ENCODE measurements at regions not wholly inside any gene's neighbourhood (a gene's known extent, or its start where the extent isn't known, plus 50 kb on each side); places are given as distances from the start of the nearest gene placed in this dataset.

DNA sequence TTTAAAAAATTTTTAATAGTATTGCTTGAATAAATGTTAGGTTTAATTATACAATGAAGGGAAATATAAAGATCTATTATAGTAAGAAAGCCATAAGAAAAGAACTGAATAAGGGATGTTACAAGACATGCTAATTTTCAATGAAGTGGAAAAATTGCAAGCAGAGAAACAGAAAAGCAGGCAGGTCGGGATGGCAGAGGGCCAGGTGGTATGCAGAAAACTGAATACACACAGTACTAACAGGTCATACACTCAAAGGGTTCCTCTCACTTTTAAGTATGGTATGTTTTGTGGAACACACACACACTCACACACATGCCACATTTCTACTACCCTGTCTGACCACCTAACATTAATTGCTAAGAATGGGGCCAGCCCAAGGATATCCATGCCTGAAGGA, 76.7 kb upstream of the DTNA start:
- Histone ChIP-seq H3K79me2 (ENCODE audit: control insufficient read depth, insufficient read depth, low read length, unreplicated experiment) (no peaks in the 10 kb centered on the region), H3K36me3 (ENCODE audit: insufficient read depth, low read length) (no peaks in the 10 kb centered on the region), H3K4me1 (ENCODE audit: control insufficient read depth, insufficient read depth, low read length, unreplicated experiment) (no peaks in the 10 kb centered on the region)

DNA sequence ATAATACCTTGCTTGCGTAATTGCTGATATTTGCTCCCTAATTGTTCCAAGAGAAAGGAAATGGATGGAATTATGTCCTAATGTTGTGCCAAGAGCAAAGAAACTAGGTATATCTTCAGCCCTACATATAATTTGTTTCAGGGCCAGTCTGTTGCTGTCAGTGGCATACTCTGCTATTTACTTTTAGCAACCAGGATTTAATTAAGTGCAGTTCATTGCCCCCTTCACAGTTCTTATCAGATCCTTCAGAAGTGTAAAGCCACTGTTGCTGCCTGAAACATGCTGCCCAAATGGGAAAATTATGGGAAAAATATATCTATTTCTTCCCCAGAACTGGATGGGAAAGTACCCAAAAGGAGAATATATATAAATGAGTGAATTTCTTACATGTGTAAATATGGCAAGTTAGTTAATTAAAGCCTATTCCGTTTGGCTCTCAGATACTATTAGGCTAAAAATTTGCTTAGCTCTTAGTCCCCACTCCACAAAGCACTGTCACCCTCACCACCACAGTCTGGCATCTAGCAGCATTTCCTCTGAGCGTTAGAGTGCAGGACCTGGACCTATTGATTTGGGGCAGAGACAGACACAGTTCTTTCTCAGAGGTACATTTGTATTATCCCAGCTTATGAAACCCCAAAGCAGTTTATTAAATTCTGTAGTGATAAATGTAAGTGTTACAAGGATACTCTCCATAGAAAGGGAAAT, 72.8 kb upstream of the DTNA start:
- Histone ChIP-seq H3K36me3 (ENCODE audit: insufficient read depth, low read length) (no peaks in the 10 kb centered on the region), H3K27ac (ENCODE audit: low read depth, low read length) (no peak overlapping the region), H3K27me3 (ENCODE audit: insufficient read depth, low read length) (no peaks in the 10 kb centered on the region), H3K4me1 (ENCODE audit: control insufficient read depth, insufficient read depth, low read length, unreplicated experiment) (no peaks in the 10 kb centered on the region), H2AFZ (ENCODE audit: low read length, unreplicated experiment) (no peak overlapping the region), H3K4me3 (ENCODE audit: low read depth, low read length) (no peak overlapping the region), H3K79me2 (ENCODE audit: control insufficient read depth, insufficient read depth, low read length, unreplicated experiment) (no peaks in the 10 kb centered on the region)

More for the DNA sequence above, 76.7 kb upstream of the DTNA start:
- H3K4me3 ChIP-seq (ENCODE audit: low read depth, low read length), result no peak overlapping the region
- H2AFZ ChIP-seq (ENCODE audit: low read length, unreplicated experiment), result no peak overlapping the region
- H3K27ac ChIP-seq (ENCODE audit: low read depth, low read length), result no peak overlapping the region
- H3K27me3 ChIP-seq (ENCODE audit: insufficient read depth, low read length), result no peaks in the 10 kb centered on the region

DNA sequence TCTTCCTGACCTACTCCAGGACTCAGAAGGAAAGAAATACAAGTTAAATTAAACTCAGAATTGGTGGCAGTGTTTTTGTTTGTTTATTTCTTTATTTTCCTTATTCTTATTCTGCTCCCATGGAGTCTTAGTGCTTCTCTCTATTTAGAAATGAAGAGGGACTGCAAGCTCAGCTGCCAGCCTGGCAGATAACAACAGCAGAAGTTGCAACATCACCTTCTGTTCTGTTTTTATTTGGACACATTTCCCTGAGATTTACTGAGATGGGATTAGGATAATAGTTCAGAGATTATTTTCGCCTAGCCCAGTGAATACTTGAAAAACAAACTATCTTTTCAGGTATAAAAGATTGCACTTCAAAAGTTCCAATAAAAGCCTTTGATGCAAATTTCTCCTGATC, 70.4 kb upstream of the DTNA start:
- Histone ChIP-seq H2AFZ (ENCODE audit: low read length, unreplicated experiment) (no peak overlapping the region), H3K27ac (ENCODE audit: low read depth, low read length) (no peak overlapping the region), H3K36me3 (ENCODE audit: insufficient read depth, low read length) (no peaks in the 10 kb centered on the region), H3K27me3 (ENCODE audit: insufficient read depth, low read length) (no peaks in the 10 kb centered on the region), H3K4me1 (ENCODE audit: control insufficient read depth, insufficient read depth, low read length, unreplicated experiment) (peaks cover 4% of the 10 kb centered on the region), H3K4me3 (ENCODE audit: low read depth, low read length) (no peak overlapping the region), H3K79me2 (ENCODE audit: control insufficient read depth, insufficient read depth, low read length, unreplicated experiment) (no peaks in the 10 kb centered on the region)

DNA sequence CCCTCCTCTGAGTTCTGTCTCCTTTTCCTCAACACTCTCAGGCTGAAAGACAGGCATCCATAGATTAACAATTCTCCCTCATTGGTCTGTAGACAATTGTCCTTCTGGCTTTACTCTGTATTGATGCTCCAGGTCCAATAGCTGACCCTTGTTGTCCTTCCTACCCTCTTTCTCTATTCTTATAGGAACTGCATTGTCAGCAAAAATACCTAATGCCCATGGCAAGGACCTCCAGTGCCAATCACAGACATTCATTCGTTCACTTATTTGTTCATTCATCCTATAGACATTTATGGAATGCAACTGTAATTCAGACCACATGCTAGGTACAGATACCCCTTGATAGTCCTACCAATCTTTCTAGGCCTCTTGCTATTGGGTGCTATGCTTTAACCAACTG, 69.8 kb upstream of the DTNA start:
- Histone ChIP-seq H3K79me2 (ENCODE audit: control insufficient read depth, insufficient read depth, low read length, unreplicated experiment) (no peaks in the 10 kb centered on the region), H3K27me3 (ENCODE audit: insufficient read depth, low read length) (no peaks in the 10 kb centered on the region), H3K4me1 (ENCODE audit: control insufficient read depth, insufficient read depth, low read length, unreplicated experiment) (peaks cover 4% of the 10 kb centered on the region), H3K36me3 (ENCODE audit: insufficient read depth, low read length) (no peaks in the 10 kb centered on the region), H3K4me3 (ENCODE audit: low read depth, low read length) (no peak overlapping the region), H2AFZ (ENCODE audit: low read length, unreplicated experiment) (no peak overlapping the region), H3K27ac (ENCODE audit: low read depth, low read length) (no peak overlapping the region)

DNA sequence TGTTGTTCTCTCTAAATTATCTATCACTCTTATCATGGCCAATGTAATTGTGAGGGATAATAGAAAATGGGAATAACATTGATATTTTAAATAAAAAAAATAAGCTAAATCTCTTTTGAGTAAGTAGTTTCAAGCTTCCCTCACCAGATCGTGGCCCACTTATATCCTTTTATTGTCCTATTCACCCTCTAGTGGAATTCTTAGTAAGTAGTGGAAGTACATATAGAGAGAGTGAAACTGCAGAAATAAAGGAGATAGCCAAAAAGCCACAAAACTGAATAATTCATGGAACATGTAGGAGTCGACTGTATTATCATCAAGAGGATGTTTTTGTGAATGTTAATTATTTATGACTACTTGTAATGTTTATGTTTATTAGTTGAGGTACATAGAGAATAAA, 66.1 kb upstream of the DTNA start:
- Histone ChIP-seq H3K4me3 (ENCODE audit: low read depth, low read length) (no peak overlapping the region), H3K27ac (ENCODE audit: low read depth, low read length) (no peak overlapping the region), H3K79me2 (ENCODE audit: control insufficient read depth, insufficient read depth, low read length, unreplicated experiment) (no peaks in the 10 kb centered on the region), H3K36me3 (ENCODE audit: insufficient read depth, low read length) (no peaks in the 10 kb centered on the region), H2AFZ (ENCODE audit: low read length, unreplicated experiment) (peak overlapping the region; percentile 12), H3K4me1 (ENCODE audit: control insufficient read depth, insufficient read depth, low read length, unreplicated experiment) (peaks cover 18% of the 10 kb centered on the region), H3K27me3 (ENCODE audit: insufficient read depth, low read length) (no peaks in the 10 kb centered on the region)

DNA sequence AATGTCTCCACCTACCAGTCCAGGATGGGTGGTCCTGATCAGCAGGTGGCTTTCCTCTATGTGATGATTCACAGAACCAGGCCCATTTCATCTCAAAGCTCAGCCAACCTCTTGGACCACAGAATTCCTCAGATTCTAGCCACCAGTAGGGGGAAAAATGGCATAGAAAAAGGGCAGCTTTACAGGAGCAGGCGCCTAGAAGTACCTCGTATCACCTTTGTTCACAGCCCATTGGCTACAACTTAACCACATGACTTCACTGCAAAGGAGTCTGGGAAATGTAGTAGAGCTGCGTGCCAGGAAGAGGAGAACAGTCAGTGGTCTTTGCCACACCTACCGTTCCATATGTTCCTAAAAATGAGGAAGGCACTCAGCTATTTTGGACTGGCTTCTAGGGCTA, 62.8 kb upstream of the DTNA start:
- no peaks in the 10 kb centered on the region for H3K36me3 ChIP-seq (ENCODE audit: insufficient read depth, low read length)
- H3K4me1 ChIP-seq (ENCODE audit: control insufficient read depth, insufficient read depth, low read length, unreplicated experiment), result peaks cover 46% of the 10 kb centered on the region
- no peaks in the 10 kb centered on the region for H3K27me3 ChIP-seq (ENCODE audit: insufficient read depth, low read length)
- no peaks in the 10 kb centered on the region for H3K79me2 ChIP-seq (ENCODE audit: control insufficient read depth, insufficient read depth, low read length, unreplicated experiment)
- no peak overlapping the region for H3K27ac ChIP-seq (ENCODE audit: low read depth, low read length)
- H3K4me3 ChIP-seq (ENCODE audit: low read depth, low read length), result no peak overlapping the region
- H2AFZ ChIP-seq (ENCODE audit: low read length, unreplicated experiment), result no peak overlapping the region

DNA sequence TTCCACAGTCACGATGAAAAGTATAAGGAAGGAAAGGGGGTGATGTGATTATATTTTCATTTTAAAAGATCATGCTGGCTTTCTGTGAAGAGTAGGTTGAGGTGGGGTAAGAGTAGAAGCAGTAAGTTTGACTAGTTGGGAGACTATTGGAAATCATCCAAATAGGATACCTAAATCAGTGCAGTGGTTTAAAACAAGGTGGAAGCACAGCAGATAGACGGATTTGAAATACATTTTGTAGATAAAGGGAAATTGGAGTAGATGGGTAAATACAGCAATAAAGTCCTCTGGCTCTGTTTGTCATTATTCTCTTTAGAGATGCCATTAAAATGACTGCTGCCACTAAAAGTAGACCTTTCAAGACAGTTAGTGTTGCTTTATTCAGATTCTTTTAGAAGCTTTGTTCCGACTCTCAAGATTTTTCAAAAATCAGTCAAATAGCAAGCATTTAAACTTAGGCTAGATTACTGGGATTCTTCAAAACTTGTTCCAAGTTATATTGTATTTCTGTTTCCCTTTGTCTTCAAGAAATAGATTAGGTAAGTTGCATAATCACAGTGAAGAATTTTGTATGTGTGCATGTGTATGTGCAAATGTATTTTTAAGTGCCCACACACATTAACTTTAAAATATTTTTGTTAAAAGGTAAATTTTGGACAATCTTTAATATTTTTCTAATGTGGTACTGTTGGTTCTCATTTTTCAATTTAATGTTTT, 61.7 kb upstream of the DTNA start:
- peaks cover 46% of the 10 kb centered on the region for H3K4me1 ChIP-seq (ENCODE audit: control insufficient read depth, insufficient read depth, low read length, unreplicated experiment)

DNA sequence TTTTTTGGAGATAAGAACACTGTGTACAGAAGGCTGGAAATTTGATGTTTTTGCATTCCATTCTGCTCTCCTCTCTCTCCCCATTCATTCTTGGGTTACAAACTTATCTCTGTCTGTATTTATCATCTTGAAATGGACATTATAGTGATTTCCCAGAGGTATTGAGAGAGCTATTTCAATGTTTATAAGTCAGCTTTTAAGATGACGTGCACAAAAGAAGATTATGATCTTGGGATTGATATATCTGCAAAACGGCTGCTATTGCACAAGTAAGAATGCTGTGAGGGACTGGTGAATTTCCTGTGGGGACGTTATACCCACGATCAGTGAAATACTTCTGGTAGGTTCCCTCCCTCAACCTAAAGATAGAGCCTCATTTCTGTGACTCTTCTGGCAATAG, 61.0 kb upstream of the DTNA start:
- H3K4me3 ChIP-seq (ENCODE audit: low read depth, low read length), result peak overlapping the region; percentile 40

More for the DNA sequence above, 61.7 kb upstream of the DTNA start:
- H3K4me3 ChIP-seq (ENCODE audit: low read depth, low read length), result peak overlapping the region; percentile 40
- no peak overlapping the region for H2AFZ ChIP-seq (ENCODE audit: low read length, unreplicated experiment)
- no peaks in the 10 kb centered on the region for H3K36me3 ChIP-seq (ENCODE audit: insufficient read depth, low read length)
- peak overlapping the region; percentile 61 for H3K27ac ChIP-seq (ENCODE audit: low read depth, low read length)
- no peaks in the 10 kb centered on the region for H3K79me2 ChIP-seq (ENCODE audit: control insufficient read depth, insufficient read depth, low read length, unreplicated experiment)
- H3K27me3 ChIP-seq (ENCODE audit: insufficient read depth, low read length), result no peaks in the 10 kb centered on the region

DNA sequence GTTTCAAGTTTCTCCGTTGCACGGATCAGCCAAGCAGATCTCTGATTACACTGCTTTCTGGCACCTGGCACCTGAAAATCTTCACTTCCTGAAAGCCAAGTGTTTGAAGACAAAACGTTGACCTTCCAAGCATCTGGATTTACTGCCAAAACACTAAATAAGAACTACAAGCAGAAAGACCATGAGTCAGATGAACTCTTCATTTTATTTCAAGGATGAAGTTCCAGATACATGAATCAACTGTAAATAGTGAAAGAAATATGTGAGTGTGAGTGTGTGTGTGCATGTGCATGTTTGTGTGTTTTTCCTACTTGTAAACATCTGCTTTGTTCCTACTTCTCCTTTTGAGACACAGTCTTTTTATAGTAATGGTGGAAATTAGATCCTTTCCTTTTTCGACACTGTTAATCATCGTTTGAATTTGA, 60.0 kb upstream of the DTNA start:
- Histone ChIP-seq H2AFZ (ENCODE audit: low read length, unreplicated experiment) (no peak overlapping the region), H3K36me3 (ENCODE audit: insufficient read depth, low read length) (no peaks in the 10 kb centered on the region), H3K27me3 (ENCODE audit: insufficient read depth, low read length) (no peaks in the 10 kb centered on the region), H3K4me3 (ENCODE audit: low read depth, low read length) (peak overlapping the region; percentile 40; the same call in 1 of the 2 replicates), H3K4me1 (ENCODE audit: control insufficient read depth, insufficient read depth, low read length, unreplicated experiment) (peaks cover 42% of the 10 kb centered on the region), H3K79me2 (ENCODE audit: control insufficient read depth, insufficient read depth, low read length, unreplicated experiment) (no peaks in the 10 kb centered on the region), H3K27ac (ENCODE audit: low read depth, low read length) (peak overlapping the region; percentile 61)

More for the DNA sequence above, 61.0 kb upstream of the DTNA start:
- Histone ChIP-seq H2AFZ (ENCODE audit: low read length, unreplicated experiment) (peak overlapping the region; percentile 40), H3K27ac (ENCODE audit: low read depth, low read length) (peak overlapping the region; percentile 61), H3K36me3 (ENCODE audit: insufficient read depth, low read length) (no peaks in the 10 kb centered on the region), H3K4me1 (ENCODE audit: control insufficient read depth, insufficient read depth, low read length, unreplicated experiment) (peaks cover 46% of the 10 kb centered on the region), H3K79me2 (ENCODE audit: control insufficient read depth, insufficient read depth, low read length, unreplicated experiment) (no peaks in the 10 kb centered on the region), H3K27me3 (ENCODE audit: insufficient read depth, low read length) (no peaks in the 10 kb centered on the region)

DNA sequence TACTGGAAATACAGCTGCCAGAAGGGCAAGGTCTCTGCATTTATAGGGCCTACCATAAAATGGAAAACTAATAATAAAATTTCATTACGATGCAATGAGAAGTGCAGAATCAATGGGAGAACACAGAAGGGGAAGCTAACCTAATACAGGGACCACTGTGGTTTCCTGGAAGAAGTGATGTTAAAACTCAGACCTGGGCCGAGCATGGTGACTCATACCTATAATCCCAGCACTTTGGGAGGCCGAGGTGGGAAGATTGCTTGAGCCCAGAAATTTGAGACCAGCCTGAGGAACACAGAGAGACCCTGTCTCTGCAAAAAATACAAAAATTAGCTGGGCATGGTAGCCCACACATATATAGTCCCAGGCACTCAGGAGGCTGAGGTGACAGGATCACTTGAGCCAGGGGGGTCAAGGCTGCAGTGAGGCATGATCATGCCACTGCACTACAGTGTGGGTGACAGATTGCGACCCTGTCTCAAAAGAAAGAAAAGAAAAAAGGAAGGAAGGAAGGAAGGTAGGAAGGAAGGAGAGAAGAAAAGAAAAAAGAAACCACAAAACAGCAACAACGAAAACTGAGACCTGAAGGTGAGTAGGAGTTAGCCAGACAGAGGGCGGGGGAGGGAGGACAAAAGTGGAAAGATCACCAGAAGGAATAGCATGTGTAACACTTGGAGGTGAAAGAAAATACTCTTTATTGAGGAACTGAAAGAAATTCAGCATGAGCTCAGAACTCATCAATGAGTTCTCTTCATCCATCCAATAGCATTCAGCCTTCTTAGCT, 58.3 kb upstream of the DTNA start:
- no peak overlapping the region for H3K27ac ChIP-seq (ENCODE audit: low read depth, low read length)
- H2AFZ ChIP-seq (ENCODE audit: low read length, unreplicated experiment), result no peak overlapping the region
- no peaks in the 10 kb centered on the region for H3K27me3 ChIP-seq (ENCODE audit: insufficient read depth, low read length)
- H3K79me2 ChIP-seq (ENCODE audit: control insufficient read depth, insufficient read depth, low read length, unreplicated experiment), result no peaks in the 10 kb centered on the region
- H3K4me3 ChIP-seq (ENCODE audit: low read depth, low read length), result no peak overlapping the region
- peaks cover 42% of the 10 kb centered on the region for H3K4me1 ChIP-seq (ENCODE audit: control insufficient read depth, insufficient read depth, low read length, unreplicated experiment)
- no peaks in the 10 kb centered on the region for H3K36me3 ChIP-seq (ENCODE audit: insufficient read depth, low read length)

Measured in ACC112 (cell line).